Activated CD4-positive, alpha-beta T cell treated with anti-CD3 and anti-CD28 coated beads for 24 hours (primary cell): ENCODE measurements at regions not wholly inside any gene's neighbourhood (a gene's known extent, or its start where the extent isn't known, plus 50 kb on each side); places are given as distances from the start of the nearest gene placed in this dataset.

Experiments
- DNase-seq, 2 donors: peaks; one replicate each; pipeline ENCODE4 v3.0.0-alpha.2; 2020; ENCODE audit warnings: low read depth in 2 of 2

DNA sequence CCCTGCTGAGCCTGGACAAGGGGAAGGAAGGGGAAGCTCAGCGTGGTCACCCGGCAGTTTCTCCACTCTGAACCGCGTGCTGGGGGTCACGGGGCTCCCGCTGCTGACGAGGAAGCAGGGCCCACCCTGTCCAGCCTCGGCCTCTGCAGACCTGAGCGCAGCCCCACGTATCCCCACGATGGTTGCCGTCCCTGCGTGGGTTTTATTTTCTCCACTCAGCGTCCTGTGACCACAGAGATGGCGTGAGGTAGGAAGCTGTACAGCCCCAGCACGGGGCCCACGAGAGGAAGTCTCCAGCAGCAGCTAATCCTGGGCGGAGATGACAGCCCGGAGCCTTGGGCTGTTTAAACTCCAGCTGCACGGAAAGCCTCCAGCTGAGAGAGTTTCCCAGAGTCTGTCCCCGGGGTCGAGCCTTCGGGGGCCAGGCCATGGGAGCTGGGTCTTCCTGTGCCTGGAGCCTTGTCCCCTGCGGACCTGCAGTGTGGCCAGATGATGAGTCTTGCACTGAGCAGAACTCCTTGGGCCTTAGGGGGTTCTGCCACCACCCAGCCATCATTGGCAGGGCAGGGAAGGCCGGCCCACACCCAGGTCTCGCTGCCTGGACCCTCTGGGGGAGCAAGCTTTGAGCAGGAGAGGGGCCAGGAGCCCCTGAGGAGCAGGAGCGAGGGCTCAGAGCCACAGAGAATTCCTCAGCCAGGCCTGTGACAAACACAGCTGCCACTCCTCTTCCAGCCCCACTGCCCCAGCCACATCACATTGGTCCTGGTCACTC, 72.8 kb upstream of the FAM20C start:
- no peak for DNase-seq

- DNase-seq = no peak
These were observed 72.0 kb upstream of the FAM20C start for GRCh38 chr7:120164-120991.

DNA sequence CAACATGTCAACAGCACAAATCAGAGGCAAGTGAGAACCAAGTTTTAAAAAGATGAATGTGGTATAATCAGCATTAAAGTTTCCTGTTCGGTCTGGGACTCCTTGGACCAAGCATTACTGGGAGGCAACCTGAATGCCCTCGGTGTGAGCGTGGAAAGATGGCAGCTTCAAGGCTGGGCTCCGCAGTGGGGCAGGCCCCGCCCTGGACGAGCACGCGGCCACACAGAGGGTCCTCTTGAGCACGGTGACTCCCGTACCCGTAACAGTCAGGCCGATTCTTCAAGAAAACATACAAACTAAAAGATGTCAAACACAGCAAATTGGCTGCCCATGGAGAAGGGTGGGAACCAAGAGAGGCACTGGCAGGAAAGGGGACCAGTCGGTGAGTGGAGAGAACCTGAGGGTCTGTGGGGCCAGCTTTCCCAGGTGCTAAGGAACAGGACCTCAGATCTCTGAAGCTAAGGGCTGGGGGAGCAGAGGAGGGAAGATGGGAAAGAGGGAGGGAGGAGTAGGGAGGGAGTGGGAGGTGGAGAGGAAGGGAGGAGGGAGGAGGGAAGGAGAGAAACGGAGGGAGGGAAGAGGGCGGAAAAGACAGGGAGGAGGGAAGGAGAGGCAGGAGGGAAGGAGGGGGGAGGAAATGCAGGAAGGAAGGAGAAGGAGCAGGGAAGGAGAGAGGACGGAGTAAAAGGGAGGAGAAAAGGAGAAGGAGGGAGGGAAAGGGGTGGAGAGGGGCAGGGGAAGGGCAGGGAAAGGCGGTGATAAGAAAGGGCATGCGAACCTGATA, 71.2 kb upstream of the FAM20C start:
- no peak for DNase-seq

GRCh38 chr7:123237-123636, 69.1 kb upstream of the FAM20C start:
- no peak for DNase-seq

- no peak for DNase-seq
These were observed 68.0 kb upstream of the FAM20C start for GRCh38 chr7:124130-124949.

- DNase-seq = no peak
These were observed 67.3 kb upstream of the FAM20C start for GRCh38 chr7:125061-125475.

GRCh38 chr7:125661-126060, 66.7 kb upstream of the FAM20C start:
- DNase-seq = no peak

- DNase-seq = no peak
These were observed 66.0 kb upstream of the FAM20C start for GRCh38 chr7:126368-126767.

GRCh38 chr7:127064-127598, 65.2 kb upstream of the FAM20C start:
- DNase-seq = no peak

DNA sequence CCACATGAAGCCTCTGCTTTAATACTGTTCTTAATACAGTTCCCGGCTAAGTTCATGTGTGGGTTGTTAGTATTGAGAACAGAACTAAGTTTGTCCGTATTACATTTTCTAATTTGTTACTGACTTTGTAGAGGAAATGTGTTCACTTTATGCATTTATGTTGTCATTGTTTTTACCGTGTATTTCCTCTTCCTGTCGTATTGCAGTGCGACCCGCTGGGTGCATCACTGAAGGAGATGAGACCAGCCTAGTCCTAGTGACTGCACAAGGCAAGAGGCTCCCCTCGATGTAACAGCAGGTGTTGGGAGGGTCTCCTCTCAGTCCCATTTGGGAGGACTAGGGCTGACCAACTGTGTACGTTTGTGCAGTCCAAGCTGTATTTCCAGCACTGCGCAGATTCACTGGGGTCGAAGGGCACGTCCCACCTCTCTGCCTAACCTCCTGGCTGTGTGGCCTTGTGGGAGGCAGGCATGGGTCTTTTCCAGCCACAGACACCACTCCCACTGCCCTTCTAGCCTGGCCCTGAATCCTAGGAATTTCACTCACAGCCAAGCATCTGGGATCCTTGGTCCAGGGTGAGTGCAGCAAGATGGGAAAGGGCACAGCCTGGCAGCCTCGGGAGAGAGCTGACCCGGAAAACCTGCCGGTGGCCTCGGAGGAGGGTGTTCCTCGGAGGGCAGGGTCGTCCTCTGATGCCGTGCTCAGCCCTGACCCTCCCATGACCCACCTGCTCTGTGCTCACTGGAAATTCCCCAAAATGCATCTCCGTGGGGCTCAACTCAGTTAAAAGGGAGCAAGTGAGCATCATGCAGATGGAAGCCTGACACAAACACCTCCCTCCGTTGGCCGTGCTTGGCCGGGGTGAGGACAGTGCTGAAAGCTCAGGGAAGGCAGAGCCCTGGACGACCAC, 63.9 kb upstream of the FAM20C start:
- no peak for DNase-seq

DNA sequence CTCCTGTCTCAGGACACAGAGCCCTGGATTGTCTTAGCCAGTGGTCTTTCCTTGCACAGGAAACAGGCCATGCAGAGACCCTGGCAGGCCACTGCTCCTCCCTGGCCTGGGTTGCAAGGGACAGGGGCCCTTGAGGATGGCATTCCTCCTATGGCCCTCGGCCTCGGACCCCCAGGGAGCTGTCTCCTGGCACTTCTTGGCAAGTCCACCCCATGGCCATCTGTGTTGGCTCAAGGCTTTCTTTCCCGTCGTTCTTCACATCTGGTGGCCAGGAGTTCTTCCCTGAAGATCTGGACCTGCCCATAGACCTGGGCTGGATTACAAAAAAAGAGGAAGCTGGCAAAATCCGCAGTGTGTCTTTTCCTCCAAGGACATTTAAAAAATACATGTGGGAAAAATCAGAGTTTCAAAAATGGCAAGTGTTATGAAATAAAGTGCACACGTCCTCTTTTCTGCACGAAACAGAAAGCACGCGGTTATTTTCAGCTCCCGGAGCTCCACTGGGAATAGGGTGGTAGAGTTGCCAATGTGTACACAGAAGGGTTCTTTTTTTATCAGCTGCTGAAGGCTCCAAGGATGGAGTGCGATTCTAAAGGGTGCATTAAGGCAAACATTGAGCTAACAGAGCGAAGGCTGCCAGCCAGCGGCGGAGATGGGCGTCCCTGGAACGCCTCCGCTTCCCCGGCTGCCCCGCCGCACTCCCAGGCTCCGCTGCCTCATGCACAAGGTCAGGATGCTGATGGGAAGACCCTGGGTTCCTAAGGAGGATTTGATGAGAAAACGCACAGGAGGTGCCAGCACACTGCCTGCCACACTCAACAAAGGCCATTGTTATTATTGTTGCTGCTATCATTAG, 62.8 kb upstream of the FAM20C start:
- DNase-seq = no peak

- no peak for DNase-seq
These were observed 62.2 kb upstream of the FAM20C start for GRCh38 chr7:130222-130572.

- no peak for DNase-seq
These were observed 61.2 kb upstream of the FAM20C start for GRCh38 chr7:130875-131780.

DNA sequence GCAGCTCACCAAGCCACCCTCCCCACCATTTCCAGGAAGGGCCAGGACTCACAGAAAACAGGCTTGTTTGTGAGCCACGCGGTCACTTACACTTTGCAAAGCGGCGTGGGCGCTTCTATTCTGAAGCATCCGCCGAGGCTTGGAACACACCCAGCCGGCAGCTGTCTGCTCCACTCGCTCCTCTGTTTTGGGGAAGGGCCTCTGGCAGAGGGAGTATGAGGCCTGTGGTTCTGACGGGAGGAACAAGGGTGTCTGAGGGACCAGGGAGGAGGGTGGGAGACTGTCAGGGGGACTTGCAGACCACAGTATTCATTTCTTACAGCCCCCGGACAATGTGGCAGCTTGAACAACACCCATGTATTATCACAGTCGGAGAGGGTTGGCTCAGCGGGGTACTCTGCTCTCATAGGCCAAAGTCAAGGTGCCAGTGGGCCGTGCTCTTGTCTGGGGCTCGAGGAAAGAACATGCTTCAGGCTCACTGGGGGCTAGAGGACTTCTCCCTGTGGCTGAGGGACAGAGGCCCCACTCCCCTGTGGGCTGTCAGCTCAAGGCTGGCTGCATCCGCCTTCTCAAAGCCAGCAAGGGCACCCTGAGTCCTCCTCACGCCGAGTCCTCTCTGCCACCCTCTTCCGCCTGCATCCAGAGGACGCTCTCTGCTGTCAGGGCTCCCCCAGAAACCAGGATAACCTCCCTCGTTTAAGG, 60.4 kb upstream of the FAM20C start:
- DNase-seq = no peak

- no peak for DNase-seq
These were observed 59.5 kb upstream of the FAM20C start for GRCh38 chr7:132899-133298.

DNA sequence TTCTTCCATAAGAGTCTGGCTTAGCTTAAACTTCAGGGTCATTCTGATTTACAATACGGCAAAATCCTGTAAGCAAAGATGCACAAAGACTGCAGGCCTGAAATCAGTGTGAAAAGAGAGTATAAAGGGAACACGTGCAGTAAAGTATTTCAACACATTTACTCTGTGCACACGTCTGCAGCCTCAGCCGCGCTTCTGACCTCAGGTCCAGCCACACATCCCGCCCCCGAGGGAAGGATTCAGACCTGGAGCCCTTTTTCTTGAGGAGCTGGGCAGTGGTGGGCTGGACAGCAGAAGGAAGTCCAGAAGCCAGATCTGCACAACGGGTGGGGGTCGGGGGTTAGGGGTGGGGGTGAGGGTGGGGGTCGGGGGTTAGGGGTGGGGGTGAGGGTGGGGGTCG, 58.9 kb upstream of the FAM20C start:
- no peak for DNase-seq

DNA sequence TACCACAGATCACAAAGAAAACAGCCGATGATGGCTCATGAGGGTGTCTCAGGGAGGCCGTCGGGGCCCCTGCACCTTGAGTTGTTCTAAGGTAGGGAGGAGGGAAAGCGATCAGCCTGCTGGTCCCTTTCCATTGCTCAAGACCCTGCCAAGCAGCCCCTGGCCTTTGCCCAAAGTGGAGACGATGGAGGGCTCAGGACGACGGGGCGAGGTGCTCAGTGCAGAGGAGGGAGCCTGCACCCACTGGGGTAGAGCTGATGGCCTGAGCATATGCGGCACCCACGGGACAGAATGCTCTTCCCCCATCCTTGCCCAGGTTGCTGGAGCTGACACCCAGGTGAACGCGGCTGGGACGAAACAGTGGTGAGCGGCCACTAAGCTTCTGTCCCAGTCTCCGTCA, 58.3 kb upstream of the FAM20C start:
- DNase-seq = no peak
